AG04449 (cell line): ENCODE measurements at regions not wholly inside any gene's neighbourhood (a gene's known extent, or its start where the extent isn't known, plus 50 kb on each side); places are given as distances from the start of the nearest gene placed in this dataset.

ENCODE experiments used
- CTCF ChIA-PET: fragments of 350-600 bp; formaldehyde crosslinking; extraction: SDS; loops from one replicate; lab custom pipeline; 2021; ENCODE audit warnings: antibody characterized with exemption; lab: Yijun Ruan, JAX
- POLR2A ChIA-PET: fragments of 400-600, 350-600 bp; formaldehyde crosslinking; extraction: SDS; loops from one replicate; lab custom pipeline; 2020; ENCODE audit warnings: antibody characterized with exemption, inconsistent platforms; lab: Yijun Ruan, JAX
- DNase-seq: peaks from one replicate; pipeline ENCODE4 v3.0.0-alpha.2; 2010; ENCODE audit warnings: low read depth, low spot score
- H3K4me3 ChIP-seq: 2 replicates; pipeline ENCODE4 v1.5.1; 2011; ENCODE audit warnings: low read depth, mild to moderate bottlenecking, control low read depth, low read length
- TF ChIP-seq, protein P1 (sequence below): IDR thresholded peaks from one replicate; pipeline ENCODE4 v1.5.1; 2011; ENCODE audit warnings: mild to moderate bottlenecking, moderate library complexity, low read length, control low read depth, inconsistent platforms; ENCODE audit not compliant: insufficient read depth; ENCODE audit errors: missing control alignments

DNA sequence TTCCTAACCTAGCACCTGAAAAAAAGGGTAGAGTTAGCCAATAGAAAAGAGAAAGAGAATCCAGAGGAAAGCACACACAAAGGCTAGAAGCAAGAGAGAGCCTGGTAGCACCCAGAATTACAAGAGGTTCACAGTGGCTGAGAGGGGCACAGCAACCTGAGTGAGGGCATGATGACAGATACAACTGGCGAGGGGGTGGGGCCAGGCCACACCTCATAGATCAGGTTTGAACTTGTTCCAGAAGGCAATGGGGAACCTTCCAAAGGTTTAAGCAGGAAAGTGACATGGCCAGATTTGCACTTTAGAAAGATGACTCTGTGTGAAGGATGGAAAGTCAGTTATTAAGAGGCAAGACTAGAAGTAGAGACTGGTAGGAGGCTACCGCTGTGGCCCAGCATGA, 148.0 kb downstream of the TTC32 start:
- TF ChIP-seq, protein P1, sequence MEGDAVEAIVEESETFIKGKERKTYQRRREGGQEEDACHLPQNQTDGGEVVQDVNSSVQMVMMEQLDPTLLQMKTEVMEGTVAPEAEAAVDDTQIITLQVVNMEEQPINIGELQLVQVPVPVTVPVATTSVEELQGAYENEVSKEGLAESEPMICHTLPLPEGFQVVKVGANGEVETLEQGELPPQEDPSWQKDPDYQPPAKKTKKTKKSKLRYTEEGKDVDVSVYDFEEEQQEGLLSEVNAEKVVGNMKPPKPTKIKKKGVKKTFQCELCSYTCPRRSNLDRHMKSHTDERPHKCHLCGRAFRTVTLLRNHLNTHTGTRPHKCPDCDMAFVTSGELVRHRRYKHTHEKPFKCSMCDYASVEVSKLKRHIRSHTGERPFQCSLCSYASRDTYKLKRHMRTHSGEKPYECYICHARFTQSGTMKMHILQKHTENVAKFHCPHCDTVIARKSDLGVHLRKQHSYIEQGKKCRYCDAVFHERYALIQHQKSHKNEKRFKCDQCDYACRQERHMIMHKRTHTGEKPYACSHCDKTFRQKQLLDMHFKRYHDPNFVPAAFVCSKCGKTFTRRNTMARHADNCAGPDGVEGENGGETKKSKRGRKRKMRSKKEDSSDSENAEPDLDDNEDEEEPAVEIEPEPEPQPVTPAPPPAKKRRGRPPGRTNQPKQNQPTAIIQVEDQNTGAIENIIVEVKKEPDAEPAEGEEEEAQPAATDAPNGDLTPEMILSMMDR = no peak
- ChIA-PET POLR2A (no interaction called here), CTCF (no interaction called here)
- no peak for DNase-seq
- H3K4me3 ChIP-seq = no peak overlapping the region

DNA sequence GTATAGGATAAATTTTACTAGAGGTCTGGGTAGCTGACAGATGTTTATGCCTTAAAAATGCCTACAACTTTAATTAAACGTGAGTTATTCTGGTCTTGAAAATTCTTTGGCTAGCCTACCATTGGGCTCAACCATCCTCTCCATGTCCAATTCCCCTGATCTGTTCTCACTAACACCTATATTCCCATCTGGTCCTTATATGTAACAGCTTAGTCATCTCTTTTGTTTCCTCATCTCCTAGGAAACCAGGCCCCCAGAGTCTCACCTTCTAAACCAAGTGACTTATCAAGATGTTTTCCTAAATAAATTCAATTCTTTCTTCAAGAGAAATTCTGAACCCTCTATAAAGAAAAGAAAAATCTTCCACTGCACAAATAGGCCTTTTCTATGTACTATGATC, 148.5 kb downstream of the TTC32 start:
- CTCF ChIA-PET = no interaction called here
- TF ChIP-seq, protein P1 = no peak
- no peak for DNase-seq

DNA sequence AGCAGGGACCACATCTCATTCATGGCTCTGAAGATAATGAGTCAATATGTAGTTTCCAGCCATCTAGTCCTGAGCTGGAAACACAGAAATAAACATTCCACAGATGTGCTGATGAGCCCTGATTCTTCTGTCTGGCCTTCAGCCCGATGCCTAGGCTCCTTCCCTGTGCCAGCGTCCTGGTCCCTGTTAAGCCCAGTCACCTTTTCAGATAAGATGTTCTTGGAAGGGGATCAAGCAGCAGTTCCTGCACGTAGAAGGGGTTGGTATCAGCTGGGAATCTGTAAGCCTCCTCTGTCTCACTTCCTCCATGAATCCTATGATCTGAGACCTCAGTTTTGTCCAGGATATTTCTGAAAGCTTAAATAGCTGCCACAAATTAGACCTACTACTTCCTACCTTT, 149.3 kb downstream of the TTC32 start:
- POLR2A ChIA-PET = no interaction called here
- H3K4me3 ChIP-seq = no peak overlapping the region
- TF ChIP-seq, protein P1 = no peak
- no peak for DNase-seq
- CTCF ChIA-PET = no interaction called here

More for the DNA sequence above, 148.5 kb downstream of the TTC32 start:
- H3K4me3 ChIP-seq = no peak overlapping the region
- POLR2A ChIA-PET = no interaction called here

DNA sequence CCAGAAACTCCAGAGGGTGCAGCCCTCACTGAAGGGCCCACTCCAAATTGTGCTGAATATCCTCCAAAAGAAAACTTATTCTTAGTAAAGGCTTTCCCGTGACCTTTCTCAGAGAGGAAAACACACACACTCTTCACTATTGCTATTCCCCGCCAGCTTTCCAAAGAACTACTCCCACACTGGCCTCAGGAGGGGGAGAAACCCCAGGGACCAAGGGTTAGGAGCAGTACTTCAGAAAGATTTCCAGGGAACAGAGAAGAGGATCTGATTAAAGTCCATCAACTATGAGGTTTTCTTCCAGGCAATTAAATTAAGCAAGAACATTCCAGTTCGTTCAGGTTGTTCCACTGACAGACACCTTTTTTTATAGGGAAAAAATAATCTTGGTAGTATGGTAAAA, 150.2 kb downstream of the TTC32 start:
- CTCF ChIA-PET = no interaction called here
- POLR2A ChIA-PET = no interaction called here
- H3K4me3 ChIP-seq = no peak overlapping the region
- DNase-seq = no peak
- TF ChIP-seq, protein P1 = no peak

DNA sequence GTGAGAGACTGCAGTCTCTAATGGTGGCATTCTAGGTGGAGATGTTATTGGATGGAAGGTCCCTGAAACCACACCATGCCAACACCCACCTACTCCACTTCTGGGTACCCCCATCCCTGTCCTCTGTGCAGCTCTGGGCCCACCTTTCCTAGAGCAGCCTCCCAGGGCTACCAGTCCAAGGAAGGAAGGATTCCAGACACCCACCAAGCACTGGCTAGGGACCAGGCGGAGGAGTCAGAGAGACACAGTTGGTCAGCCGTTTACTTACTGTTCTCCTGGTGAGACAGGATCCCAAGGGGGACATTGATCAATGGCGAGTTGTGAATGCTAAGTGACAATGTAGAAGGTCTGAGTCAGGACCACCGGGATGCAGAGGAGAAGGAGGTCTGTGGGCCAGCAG, 151.6 kb downstream of the TTC32 start:
- DNase-seq = no peak
- TF ChIP-seq, protein P1 = no peak
- no peak overlapping the region for H3K4me3 ChIP-seq
- CTCF ChIA-PET = interaction anchor here (0.7 kb wide), 1 partner anchor 381 kb away, joined by 3 read pairs; no protein-coding TSS in a partner anchor
- POLR2A ChIA-PET = no interaction called here

DNA sequence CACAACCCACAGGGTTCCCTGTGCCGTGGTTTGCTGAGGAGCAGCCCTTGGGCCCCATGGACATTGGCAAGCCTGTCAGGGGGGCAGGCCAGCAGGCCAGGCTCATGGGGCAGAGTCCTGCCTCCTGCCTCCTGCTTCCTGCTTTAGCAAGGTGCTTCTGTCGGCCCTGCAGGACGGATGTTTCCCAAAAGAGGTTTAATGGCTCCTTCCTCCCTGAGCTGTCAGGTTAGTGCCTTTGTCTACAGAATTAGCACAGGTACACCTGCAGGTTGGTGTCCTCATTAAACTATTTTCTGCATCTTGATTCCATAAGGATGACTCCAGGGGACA, 152.3 kb downstream of the TTC32 start:
- TF ChIP-seq, protein P1 = no peak
- CTCF ChIA-PET = no interaction called here
- no peak overlapping the region for H3K4me3 ChIP-seq

More for the DNA sequence above, 152.3 kb downstream of the TTC32 start:
- DNase-seq = no peak
- POLR2A ChIA-PET = no interaction called here
